Lower lobe of right lung (tissue), 2 donors: ENCODE measurements at regions not wholly inside any gene's neighbourhood (a gene's known extent, or its start where the extent isn't known, plus 50 kb on each side); places are given as distances from the start of the nearest gene placed in this dataset.

ENCODE experiments used
- ATAC-seq, 2 donors: fragments of 200-7000 bp; cut with Tn5 transposase; one replicate each; pipeline ENCODE4 v1.9.1; 2020 to 2022; ENCODE audit warnings: mild to moderate bottlenecking in 2 of 2, moderate library complexity in 2 of 2
- DNase-seq: peaks from one replicate; pipeline ENCODE4 v3.0.0-alpha.2; 2020
- H3K27ac ChIP-seq: fragments of 200-600 bp; one replicate; pipeline ENCODE4 v1.8.0; 2022
- H3K27me3 ChIP-seq: fragments of 200-600 bp; one replicate; pipeline ENCODE4 v1.8.0; 2022; ENCODE audit warnings: low read depth
- H3K36me3 ChIP-seq: fragments of 200-600 bp; one replicate; pipeline ENCODE4 v1.8.0; 2022; ENCODE audit warnings: mild to moderate bottlenecking
- H3K4me1 ChIP-seq: fragments of 200-600 bp; one replicate; pipeline ENCODE4 v1.8.0; 2022
- H3K4me3 ChIP-seq: fragments of 200-600 bp; one replicate; pipeline ENCODE4 v1.8.0; 2022; ENCODE audit warnings: mild to moderate bottlenecking
- H3K9me3 ChIP-seq: fragments of 200-600 bp; one replicate; pipeline ENCODE4 v1.8.0; 2022
- intact Hi-C: fragments of 100-400 bp; cut with DNase I; formaldehyde crosslinking; loops from one replicate; pipeline ENCODE4 v1.11.0; 2022
- TF ChIP-seq, protein P1 (sequence below): fragments of 200-600 bp; IDR thresholded peaks from one replicate; pipeline ENCODE4 v1.8.0; 2022; ENCODE audit warnings: antibody characterized with exemption, mild to moderate bottlenecking
- donor health status: DM: no; HTN: yes; CAD: no; lungs with severe emphysema.

DNA sequence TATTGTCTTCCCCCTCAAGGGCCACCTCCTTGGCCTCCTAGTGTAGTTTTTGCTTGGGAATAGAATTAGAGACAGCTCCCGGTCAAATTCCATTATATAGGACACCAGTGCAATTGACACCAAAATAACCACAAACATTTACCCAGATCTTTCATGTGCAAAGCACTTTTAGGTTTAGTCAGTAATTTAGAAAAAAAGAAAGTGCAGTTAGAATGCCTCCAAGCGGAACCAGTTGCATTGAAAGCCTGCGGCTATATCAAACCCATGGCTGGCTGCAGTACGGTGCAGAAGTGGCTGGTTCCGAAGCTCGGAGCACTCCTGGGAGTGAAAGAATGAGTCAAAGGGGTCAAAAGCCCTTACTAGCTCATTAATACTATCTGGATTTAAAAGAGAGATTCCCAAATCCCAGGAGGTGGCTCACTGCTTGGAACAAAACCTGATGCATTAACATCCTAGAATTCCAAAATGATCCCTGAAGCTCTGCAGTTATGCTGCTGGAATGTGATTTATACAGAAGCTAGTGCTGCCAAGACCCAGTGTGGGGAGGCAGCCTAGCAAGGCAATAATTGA lies 432.2 kb upstream of the KLHL29 start:
- Histone ChIP-seq H3K9me3 (no peaks in the 10 kb centered on the region), H3K27ac (no peak overlapping the region), H3K4me3 (no peak overlapping the region), H3K4me1 (no peaks in the 10 kb centered on the region), H3K36me3 (no peaks in the 10 kb centered on the region), H3K27me3 (no peaks in the 10 kb centered on the region)
- DNase-seq = no peak
- no peak for ATAC-seq
- TF ChIP-seq, protein P1, sequence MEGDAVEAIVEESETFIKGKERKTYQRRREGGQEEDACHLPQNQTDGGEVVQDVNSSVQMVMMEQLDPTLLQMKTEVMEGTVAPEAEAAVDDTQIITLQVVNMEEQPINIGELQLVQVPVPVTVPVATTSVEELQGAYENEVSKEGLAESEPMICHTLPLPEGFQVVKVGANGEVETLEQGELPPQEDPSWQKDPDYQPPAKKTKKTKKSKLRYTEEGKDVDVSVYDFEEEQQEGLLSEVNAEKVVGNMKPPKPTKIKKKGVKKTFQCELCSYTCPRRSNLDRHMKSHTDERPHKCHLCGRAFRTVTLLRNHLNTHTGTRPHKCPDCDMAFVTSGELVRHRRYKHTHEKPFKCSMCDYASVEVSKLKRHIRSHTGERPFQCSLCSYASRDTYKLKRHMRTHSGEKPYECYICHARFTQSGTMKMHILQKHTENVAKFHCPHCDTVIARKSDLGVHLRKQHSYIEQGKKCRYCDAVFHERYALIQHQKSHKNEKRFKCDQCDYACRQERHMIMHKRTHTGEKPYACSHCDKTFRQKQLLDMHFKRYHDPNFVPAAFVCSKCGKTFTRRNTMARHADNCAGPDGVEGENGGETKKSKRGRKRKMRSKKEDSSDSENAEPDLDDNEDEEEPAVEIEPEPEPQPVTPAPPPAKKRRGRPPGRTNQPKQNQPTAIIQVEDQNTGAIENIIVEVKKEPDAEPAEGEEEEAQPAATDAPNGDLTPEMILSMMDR = no peak
- intact Hi-C loops = no loop called here

DNA sequence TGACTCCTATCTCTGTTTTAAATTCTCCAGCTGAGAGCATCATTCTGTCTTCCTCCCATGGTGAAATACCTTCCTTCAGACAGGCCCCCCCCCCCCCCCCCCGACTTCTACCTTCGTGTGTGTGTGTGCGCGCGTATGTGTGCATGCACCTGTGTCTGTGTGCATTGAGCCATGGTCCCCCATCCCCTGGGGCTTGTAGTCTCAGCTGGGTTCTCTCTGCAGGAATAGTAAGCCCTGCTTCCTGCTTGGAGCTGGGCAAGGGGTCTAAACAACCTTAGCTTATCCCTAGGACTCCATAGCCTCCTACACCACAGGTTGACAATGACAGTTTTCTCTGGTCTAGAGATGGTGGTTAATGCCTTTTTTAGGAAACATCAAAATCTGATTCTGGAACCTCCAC lies 427.5 kb upstream of the KLHL29 start:
- TF ChIP-seq, protein P1 = no peak
- no peaks in the 10 kb centered on the region for H3K27me3 ChIP-seq
- ATAC-seq (no peak), DNase-seq (no peak)
- H3K4me3 ChIP-seq = no peak overlapping the region
- intact Hi-C loops = no loop called here
- H3K27ac ChIP-seq = no peak overlapping the region
- no peaks in the 10 kb centered on the region for H3K36me3 ChIP-seq
- H3K9me3 ChIP-seq = no peaks in the 10 kb centered on the region
- no peaks in the 10 kb centered on the region for H3K4me1 ChIP-seq

- DNase-seq = no peak
- TF ChIP-seq, protein P1 = no peak
- no peak for ATAC-seq
These were observed 426.7 kb upstream of the KLHL29 start for GRCh38 chr2:22958308-22958707.

DNA sequence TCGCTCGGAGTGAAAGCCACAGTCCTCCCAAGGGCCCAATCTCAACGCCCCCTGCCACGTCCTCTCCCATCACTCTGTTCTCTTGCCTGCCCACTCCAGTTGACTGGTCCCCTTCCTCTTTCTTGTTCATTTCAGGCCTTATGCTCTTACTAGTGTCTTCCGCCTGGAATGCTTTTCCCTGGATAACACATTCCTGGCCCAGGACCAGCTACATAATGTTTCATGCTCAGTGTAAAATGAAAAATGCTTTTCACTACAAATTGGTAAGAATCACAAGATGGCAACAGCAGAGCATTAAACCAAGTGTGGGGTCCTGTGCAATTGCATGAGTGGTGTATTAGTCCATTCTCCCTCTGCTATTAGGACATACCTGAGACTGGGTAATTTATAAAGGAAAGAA lies 417.2 kb upstream of the KLHL29 start:
- no peak overlapping the region for H3K27ac ChIP-seq
- no peak for ATAC-seq
- no peak for DNase-seq

More at GRCh38 chr2:22958308-22958707, 426.7 kb upstream of the KLHL29 start:
- intact Hi-C loops = no loop called here
- Histone ChIP-seq H3K4me1 (no peaks in the 10 kb centered on the region), H3K4me3 (no peak overlapping the region), H3K27ac (no peak overlapping the region), H3K27me3 (no peaks in the 10 kb centered on the region), H3K9me3 (no peaks in the 10 kb centered on the region), H3K36me3 (no peaks in the 10 kb centered on the region)

DNA sequence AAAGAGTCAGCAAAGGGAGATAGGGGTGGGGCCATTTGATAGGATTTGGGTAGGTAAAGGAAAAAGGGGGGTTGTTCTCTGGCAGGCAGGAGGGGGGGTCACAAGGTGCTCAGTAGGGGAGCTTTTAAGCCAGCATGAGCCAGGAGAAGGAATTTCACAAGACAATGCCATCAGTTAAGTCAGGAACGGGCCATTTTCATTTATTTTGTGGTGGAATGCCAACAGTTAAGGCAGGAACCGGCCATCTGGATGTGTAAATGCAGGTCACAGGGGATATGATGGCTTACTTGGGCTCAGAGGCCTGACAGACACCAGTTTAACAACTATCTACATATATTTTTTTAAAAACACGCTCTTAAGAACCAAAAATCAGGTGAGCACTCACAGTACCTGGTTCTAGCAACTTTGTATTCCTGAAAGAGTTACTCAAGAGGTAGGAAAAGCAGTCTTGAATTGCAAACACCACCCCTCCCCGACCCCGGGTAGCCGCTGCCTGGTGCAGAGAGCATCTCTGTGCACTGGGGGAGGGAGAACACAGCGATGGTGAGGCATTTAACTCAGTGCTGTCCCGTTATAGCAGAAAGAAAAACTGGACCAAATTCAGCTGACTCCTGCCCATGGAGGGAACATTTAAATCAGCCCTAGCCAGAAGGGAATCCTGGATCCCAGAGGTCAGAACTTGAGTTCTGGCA lies 414.5 kb upstream of the KLHL29 start:
- TF ChIP-seq, protein P1 = no peak
- Histone ChIP-seq H3K9me3 (no peaks in the 10 kb centered on the region), H3K4me1 (no peaks in the 10 kb centered on the region), H3K36me3 (no peaks in the 10 kb centered on the region), H3K27me3 (no peaks in the 10 kb centered on the region), H3K4me3 (no peak overlapping the region), H3K27ac (no peak overlapping the region)
- intact Hi-C loops = no loop called here
- DNase-seq (no peak), ATAC-seq (no peak)

More for the DNA sequence above, 417.2 kb upstream of the KLHL29 start:
- no peaks in the 10 kb centered on the region for H3K4me1 ChIP-seq
- no peaks in the 10 kb centered on the region for H3K9me3 ChIP-seq
- TF ChIP-seq, protein P1 = no peak
- no peaks in the 10 kb centered on the region for H3K27me3 ChIP-seq
- no peak overlapping the region for H3K4me3 ChIP-seq
- no peaks in the 10 kb centered on the region for H3K36me3 ChIP-seq
- intact Hi-C loops = no loop called here
